Right cardiac atrium (tissue), 5 donors: ENCODE measurements at regions not wholly inside any gene's neighbourhood (a gene's known extent, or its start where the extent isn't known, plus 50 kb on each side); places are given as distances from the start of the nearest gene placed in this dataset.

ENCODE experiments used
- ATAC-seq, 2 donors: fragments of 200-7000 bp; cut with Tn5 transposase; one replicate each; pipeline versions ENCODE4 v1.8.0 to v1.9.1; 2020; ENCODE audit warnings: moderate library complexity in 2 of 2, mild to moderate bottlenecking in 1 of 2
- DNase-seq, 3 donors: peaks; one replicate each; pipeline ENCODE4 v3.0.0-alpha.2; 2020
- H3K27ac ChIP-seq: one replicate; pipeline ENCODE4 v1.5.1; 2013; ENCODE audit warnings: mild to moderate bottlenecking, low read length, control low read depth, moderate library complexity
- H3K27me3 ChIP-seq: one replicate; pipeline ENCODE4 v1.6.1; 2013; ENCODE audit not compliant: control insufficient read depth, insufficient read depth
- H3K4me1 ChIP-seq: one replicate; pipeline ENCODE4 v1.6.1; 2013; ENCODE audit warnings: low read length; ENCODE audit not compliant: control insufficient read depth, insufficient read depth
- H3K4me3 ChIP-seq: one replicate; pipeline ENCODE4 v1.5.1; 2013; ENCODE audit warnings: low read length, control low read depth
- H3K9me3 ChIP-seq: one replicate; pipeline ENCODE4 v1.6.1; 2013; ENCODE audit warnings: low read length; ENCODE audit not compliant: control insufficient read depth
- WGBS: extraction: QIAGEN DNeasy Blood & Tissue Kit; methylation state at CpG from one replicate; pipeline ENCODE4 v1.1.7; 2013; 5-methylcytosine and 5-hydroxymethylcytosine counted together
- intact Hi-C, 4 donors: fragments of 100-400 bp; cut with DNase I; formaldehyde crosslinking; loops; one replicate each; pipeline versions ENCODE4 v1.11.0 to v1.14.0; 2022 to 2023
- donor health status: healthy with polysubstance abuse.
- donor health status: DM: no; HTN: yes; CAD: no.
- donor health status: DM: no; HTN: no; CAD: no.
- donor health status: DM: no; HTN: yes; CAD: no; lungs with severe emphysema.
- donor health status: DM: yes; HTN: yes; CAD: no.

GRCh38 chr4:22021106-22021505 is 72.5 kb upstream of the KCNIP4 start:
- no peaks in the 10 kb centered on the region for H3K9me3 ChIP-seq
- H3K4me3 ChIP-seq: no peak overlapping the region
- no peak overlapping the region for H3K27ac ChIP-seq
- H3K27me3 ChIP-seq: no peaks in the 10 kb centered on the region
- DNase-seq (no peak), ATAC-seq (no peak)
- intact Hi-C loops: no loop called here
- no peaks in the 10 kb centered on the region for H3K4me1 ChIP-seq
- 36% methylated on average over 1 of the region's 1 CpG for WGBS

GRCh38 chr4:22020129-22020528 is 71.6 kb upstream of the KCNIP4 start:
- DNase-seq (no peak), ATAC-seq (no peak)
- H3K4me3 ChIP-seq: no peak overlapping the region
- H3K27me3 ChIP-seq: no peaks in the 10 kb centered on the region
- intact Hi-C loops: no loop called here
- H3K9me3 ChIP-seq: no peaks in the 10 kb centered on the region
- no peaks in the 10 kb centered on the region for H3K4me1 ChIP-seq
- H3K27ac ChIP-seq: no peak overlapping the region

- ATAC-seq (no peak), DNase-seq (no peak)
- no peak overlapping the region for H3K4me3 ChIP-seq
- 57% methylated on average over 4 of the region's 4 CpGs for WGBS
- no peaks in the 10 kb centered on the region for H3K4me1 ChIP-seq
- no peaks in the 10 kb centered on the region for H3K9me3 ChIP-seq
- H3K27ac ChIP-seq: no peak overlapping the region
- H3K27me3 ChIP-seq: no peaks in the 10 kb centered on the region
- intact Hi-C loops: no loop called here
Measured at GRCh38 chr4:22019676-22020075, 71.1 kb upstream of the KCNIP4 start.

DNA sequence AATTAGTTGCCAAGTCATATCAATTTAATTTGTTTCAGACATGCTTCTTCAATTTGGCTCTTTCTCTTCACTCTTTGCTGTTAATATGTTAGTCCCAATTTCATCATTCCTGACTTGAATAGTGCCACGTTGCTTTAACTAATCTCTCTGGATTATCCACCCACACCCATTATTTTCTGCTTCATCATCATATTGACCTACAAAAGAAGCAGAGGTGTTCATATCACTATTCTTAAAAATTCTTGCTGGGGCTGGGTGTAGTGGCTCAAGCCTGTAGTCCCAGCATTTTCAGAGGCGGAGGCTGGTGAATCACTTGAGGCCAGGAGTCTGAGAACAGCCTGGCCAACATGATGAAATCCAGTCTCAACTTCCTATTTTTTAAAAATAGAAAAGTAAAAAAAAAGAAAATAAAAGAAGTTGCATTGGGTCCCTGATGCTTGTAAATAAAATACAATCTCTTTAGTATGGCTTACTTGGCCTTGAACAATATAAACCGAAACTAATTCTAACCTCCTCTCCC is 65.7 kb upstream of the KCNIP4 start:
- no peaks in the 10 kb centered on the region for H3K4me1 ChIP-seq
- no peak overlapping the region for H3K4me3 ChIP-seq
- intact Hi-C loops: no loop called here
- ATAC-seq: no peak
- no peaks in the 10 kb centered on the region for H3K27me3 ChIP-seq
- no peak overlapping the region for H3K27ac ChIP-seq
- H3K9me3 ChIP-seq: no peaks in the 10 kb centered on the region
- no peak for DNase-seq
- 46% methylated on average over 3 of the region's 3 CpGs for WGBS

- no peak overlapping the region for H3K4me3 ChIP-seq
- H3K27me3 ChIP-seq: no peaks in the 10 kb centered on the region
- intact Hi-C loops: no loop called here
- H3K27ac ChIP-seq: no peak overlapping the region
- DNase-seq (no peak), ATAC-seq (no peak)
- H3K9me3 ChIP-seq: no peaks in the 10 kb centered on the region
- 67% methylated on average over 1 of the region's 1 CpG for WGBS
- no peaks in the 10 kb centered on the region for H3K4me1 ChIP-seq
Measured at GRCh38 chr4:22003878-22004277, 55.3 kb upstream of the KCNIP4 start.
